Peyer's patch (tissue), 4 donors: ENCODE measurements at regions not wholly inside any gene's neighbourhood (a gene's known extent, or its start where the extent isn't known, plus 50 kb on each side); places are given as distances from the start of the nearest gene placed in this dataset.

Experiments used
- CTCF ChIP-seq, 6 experiments: fragments of 450-650 bp in 4 of 6; fragments of 200-600 bp in 2 of 6; sonication (generic) in 1 of 6; IDR thresholded peaks; one replicate each; pipeline ENCODE4 v1.5.1; 2017 to 2019; ENCODE audit warnings: antibody characterized with exemption in 6 of 6, mild to moderate bottlenecking in 3 of 6, moderate library complexity in 1 of 6
- POLR2A ChIP-seq, 2 donors: fragments of 450-650 bp; IDR thresholded peaks; one replicate each; pipeline ENCODE4 v1.5.1; 2017; ENCODE audit warnings: antibody characterized with exemption in 2 of 2, mild to moderate bottlenecking in 2 of 2, moderate library complexity in 2 of 2

GRCh38 chr10:128710098-128710797, 584.0 kb upstream of the MKI67 start:
- no peak for TF ChIP-seq CTCF (IDR thresholded peaks at IDR 0.05)
- TF ChIP-seq POLR2A (IDR thresholded peaks at IDR 0.05): no peak
